Ascending aorta (tissue), 2 donors: ENCODE measurements at regions not wholly inside any gene's neighbourhood (a gene's known extent, or its start where the extent isn't known, plus 50 kb on each side); places are given as distances from the start of the nearest gene placed in this dataset.

ENCODE experiments used
- DNase-seq, 2 donors: peaks; one replicate each; pipeline ENCODE4 v3.0.0-alpha.2; 2019; ENCODE audit warnings: low spot score in 2 of 2
- H3K27ac ChIP-seq, 2 donors: fragments of 200-600 bp; sonication (generic); one replicate each; pipeline ENCODE4 v1.5.1; 2016 to 2017; ENCODE audit warnings: mild to moderate bottlenecking in 1 of 2
- H3K27me3 ChIP-seq: fragments of 200-600 bp; sonication (generic); one replicate; pipeline ENCODE4 v1.5.1; 2017
- H3K36me3 ChIP-seq, 2 donors: fragments of 200-600 bp; sonication (generic); one replicate each; pipeline ENCODE4 v1.5.1; 2016
- H3K4me1 ChIP-seq, 2 donors: fragments of 200-600 bp; sonication (generic); one replicate each; pipeline ENCODE4 v1.5.1; 2016 to 2017; ENCODE audit warnings: mild to moderate bottlenecking in 1 of 2
- H3K4me3 ChIP-seq, 2 donors: fragments of 200-600 bp; sonication (generic); one replicate each; pipeline ENCODE4 v1.5.1; 2016 to 2017; ENCODE audit warnings: mild to moderate bottlenecking in 1 of 2
- H3K9me3 ChIP-seq, 2 donors: fragments of 200-600 bp; sonication (generic); one replicate each; pipeline ENCODE4 v1.5.1; 2016
- intact Hi-C: fragments of 100-400 bp; cut with DNase I; formaldehyde crosslinking; loops from one replicate; pipeline ENCODE4 v1.15.1; 2023
- TF ChIP-seq, protein P1 (sequence below), 3 experiments: fragments of 200-600 bp in 2 of 3; fragments of 450-650 bp in 1 of 3; sonication (generic) in 2 of 3; IDR thresholded peaks; one replicate each; pipeline ENCODE4 v1.5.1; 2016 to 2019; ENCODE audit warnings: antibody characterized with exemption in 3 of 3, mild to moderate bottlenecking in 1 of 3, moderate library complexity in 1 of 3

DNA sequence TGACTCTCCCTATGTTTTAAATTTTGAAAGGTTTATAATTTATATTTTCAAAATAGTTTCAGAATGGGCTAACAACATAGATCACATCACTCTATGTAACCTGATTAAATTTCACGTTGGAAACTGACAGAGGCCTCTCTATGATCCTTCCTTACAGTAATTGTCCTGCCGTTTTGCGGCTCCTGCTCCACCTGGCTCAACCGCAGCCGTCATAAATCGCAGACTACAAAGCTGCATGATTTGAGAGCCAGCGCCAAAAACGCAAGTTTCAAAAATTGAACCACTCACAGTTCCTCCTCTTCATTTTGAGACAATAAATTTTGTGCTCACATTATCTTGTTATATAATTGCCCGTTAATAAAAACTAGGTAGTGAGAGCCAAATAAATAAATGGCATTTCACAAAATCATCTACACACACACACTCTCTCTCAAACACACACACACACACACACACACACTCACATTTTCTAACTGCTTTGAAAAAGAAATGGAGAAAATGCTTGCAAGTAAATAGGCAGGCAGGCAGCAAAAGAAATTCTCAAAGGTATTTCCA, 263.1 kb upstream of the PSMD7 start:
- no peaks in the 10 kb centered on the region for H3K4me1 ChIP-seq
- TF ChIP-seq, protein P1, sequence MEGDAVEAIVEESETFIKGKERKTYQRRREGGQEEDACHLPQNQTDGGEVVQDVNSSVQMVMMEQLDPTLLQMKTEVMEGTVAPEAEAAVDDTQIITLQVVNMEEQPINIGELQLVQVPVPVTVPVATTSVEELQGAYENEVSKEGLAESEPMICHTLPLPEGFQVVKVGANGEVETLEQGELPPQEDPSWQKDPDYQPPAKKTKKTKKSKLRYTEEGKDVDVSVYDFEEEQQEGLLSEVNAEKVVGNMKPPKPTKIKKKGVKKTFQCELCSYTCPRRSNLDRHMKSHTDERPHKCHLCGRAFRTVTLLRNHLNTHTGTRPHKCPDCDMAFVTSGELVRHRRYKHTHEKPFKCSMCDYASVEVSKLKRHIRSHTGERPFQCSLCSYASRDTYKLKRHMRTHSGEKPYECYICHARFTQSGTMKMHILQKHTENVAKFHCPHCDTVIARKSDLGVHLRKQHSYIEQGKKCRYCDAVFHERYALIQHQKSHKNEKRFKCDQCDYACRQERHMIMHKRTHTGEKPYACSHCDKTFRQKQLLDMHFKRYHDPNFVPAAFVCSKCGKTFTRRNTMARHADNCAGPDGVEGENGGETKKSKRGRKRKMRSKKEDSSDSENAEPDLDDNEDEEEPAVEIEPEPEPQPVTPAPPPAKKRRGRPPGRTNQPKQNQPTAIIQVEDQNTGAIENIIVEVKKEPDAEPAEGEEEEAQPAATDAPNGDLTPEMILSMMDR (IDR thresholded peaks at IDR 0.05): no peak
- no peak for DNase-seq
- no peak overlapping the region for H3K4me3 ChIP-seq
- no peaks in the 10 kb centered on the region for H3K9me3 ChIP-seq
- no peaks in the 10 kb centered on the region for H3K27me3 ChIP-seq
- no peak overlapping the region for H3K27ac ChIP-seq
- no peaks in the 10 kb centered on the region for H3K36me3 ChIP-seq
- intact Hi-C loops: no loop called here

DNA sequence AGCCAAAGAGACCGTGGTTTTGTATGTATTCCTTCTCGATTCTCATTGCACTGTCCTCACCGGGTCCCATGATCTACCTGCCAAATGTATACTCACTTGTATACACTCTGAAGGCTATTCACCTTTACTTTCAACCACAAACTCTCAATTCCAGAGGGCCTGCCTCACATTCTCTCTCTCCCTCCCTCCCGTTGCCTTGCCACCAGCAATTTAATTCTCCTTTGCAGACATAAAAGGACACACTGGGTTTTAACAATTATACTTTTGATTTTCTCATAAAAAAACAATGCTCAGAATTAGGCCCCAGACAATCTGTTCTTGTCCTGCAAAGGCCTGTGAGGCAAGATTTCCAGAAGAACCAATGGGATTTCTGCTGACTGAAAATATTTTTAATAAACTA, 265.1 kb upstream of the PSMD7 start:
- Histone ChIP-seq H3K4me3 (no peak overlapping the region), H3K27ac (no peak overlapping the region), H3K36me3 (no peaks in the 10 kb centered on the region), H3K4me1 (no peaks in the 10 kb centered on the region), H3K9me3 (no peaks in the 10 kb centered on the region), H3K27me3 (no peaks in the 10 kb centered on the region)
- intact Hi-C loops: no loop called here
- no peak for DNase-seq
- TF ChIP-seq, protein P1 (IDR thresholded peaks at IDR 0.05): no peak

DNA sequence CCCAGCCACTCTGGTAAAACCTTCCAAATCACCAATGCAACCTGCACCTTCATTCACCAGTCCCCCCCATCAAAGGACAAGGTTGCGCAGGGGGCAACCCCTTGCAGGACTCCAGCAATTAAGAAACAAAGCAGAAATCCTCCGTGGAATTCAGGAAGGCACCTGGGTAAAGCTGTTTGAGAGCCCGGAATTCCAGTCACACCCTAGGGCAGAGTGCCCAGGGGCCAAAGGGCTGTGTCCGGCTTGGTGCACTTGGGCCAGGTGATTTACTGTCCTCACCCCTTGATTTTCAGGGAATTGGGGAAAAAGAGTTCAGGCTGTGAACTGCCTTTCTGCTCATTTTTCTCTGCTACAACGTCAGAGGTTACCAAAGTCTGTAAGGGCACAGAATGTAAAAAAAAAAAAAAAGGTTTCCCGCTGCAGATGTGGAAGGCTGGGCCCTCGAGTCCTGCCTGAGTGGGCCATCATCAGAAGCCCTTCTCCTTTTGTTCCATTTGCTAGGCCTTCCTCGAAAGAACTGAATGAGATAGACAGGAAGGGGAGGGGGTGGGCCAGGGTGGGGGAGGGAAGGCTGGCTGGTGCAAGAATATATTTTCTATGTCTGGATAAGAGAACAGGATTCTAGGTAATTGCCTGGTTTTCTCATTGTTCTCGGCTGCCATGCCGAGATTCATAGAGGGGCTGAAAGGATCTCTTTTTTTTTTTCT, 266.5 kb upstream of the PSMD7 start:
- Histone ChIP-seq H3K9me3 (no peaks in the 10 kb centered on the region), H3K4me1 (no peaks in the 10 kb centered on the region), H3K4me3 (no peak overlapping the region), H3K36me3 (no peaks in the 10 kb centered on the region), H3K27me3 (no peaks in the 10 kb centered on the region), H3K27ac (no peak overlapping the region)
- intact Hi-C loops: no loop called here
- no peak for DNase-seq
- TF ChIP-seq, protein P1 (IDR thresholded peaks at IDR 0.05): no peak

DNA sequence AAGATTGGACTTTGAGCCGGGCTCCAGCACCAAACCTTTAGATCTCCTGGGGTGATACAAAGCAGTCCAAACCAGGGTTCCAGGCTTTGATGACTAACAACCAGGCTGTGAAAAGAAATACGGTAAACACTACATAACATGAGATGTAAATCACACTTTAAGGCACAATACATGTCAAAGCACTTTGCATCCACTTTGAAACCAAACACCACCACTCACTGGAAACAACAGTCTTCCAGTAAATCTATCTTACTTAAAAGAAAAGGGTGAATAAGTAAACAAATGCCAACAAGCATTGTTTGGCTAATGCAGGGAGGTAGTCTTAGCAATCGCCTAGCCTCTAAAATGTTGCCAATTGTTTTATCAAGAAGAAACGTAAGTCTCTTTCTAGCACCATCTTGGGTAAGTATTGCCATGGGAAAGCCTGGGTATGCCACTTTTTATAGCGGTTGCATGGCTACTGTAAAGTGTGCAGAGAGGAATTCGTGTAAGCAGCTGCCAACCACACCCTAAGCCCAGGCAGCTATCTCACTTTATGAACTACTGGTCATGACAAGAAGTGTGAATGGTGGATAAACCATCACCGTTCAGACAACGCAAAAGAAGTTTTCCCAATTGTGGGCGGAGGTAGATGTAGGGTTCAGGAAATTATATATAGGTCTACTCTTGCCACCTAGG, 267.4 kb upstream of the PSMD7 start:
- Histone ChIP-seq H3K9me3 (no peaks in the 10 kb centered on the region), H3K36me3 (no peaks in the 10 kb centered on the region), H3K27me3 (no peaks in the 10 kb centered on the region), H3K27ac (no peak overlapping the region), H3K4me1 (no peaks in the 10 kb centered on the region), H3K4me3 (no peak overlapping the region)
- no peak for DNase-seq
- TF ChIP-seq, protein P1 (IDR thresholded peaks at IDR 0.05): no peak
- intact Hi-C loops: no loop called here

DNA sequence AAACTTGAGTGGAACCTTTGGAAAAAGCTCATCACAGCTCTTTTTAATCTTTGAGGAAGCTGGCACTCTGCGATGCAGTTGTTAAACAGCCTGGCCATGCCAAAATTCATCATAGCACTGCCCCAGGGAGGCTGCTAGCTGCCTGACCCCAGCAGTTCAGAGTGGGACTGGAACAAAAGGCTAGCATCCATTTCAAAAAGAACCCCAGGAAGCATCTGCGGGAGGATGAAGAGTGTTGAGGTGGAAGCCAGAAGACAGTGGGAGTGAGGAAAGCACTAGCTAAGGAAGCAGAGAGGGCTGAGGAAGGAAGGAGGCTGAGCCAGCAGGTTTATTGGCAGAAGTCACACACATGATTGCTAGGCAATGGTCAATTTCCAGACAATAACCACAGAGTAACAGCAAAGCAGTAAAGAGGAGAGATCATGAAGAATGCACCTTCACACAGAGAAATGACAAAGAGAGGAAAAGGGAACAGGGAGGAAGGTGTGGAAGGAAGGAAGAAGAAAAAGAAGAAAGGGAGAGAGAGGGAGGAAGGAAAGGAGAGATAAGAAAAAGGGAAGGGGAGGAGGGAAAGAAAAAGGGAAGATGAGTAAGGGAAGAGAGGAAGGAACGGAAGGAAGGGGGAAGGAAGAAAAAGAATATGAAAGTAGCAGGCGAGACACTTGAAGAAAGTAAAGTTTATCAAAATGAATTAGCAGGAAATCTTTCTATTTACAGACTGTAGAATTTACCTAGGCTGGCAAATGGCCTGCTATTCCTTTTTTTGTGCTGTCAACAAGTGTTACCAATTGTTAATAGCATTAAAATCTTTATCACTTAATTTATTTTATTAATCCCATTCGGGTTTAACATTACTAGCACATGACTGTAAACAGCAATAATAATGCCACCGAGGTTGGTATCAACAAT, 270.0 kb upstream of the PSMD7 start:
- no peak for DNase-seq
- Histone ChIP-seq H3K9me3 (no peaks in the 10 kb centered on the region), H3K27me3 (no peaks in the 10 kb centered on the region), H3K36me3 (no peaks in the 10 kb centered on the region), H3K4me3 (no peak overlapping the region), H3K27ac (no peak overlapping the region), H3K4me1 (no peaks in the 10 kb centered on the region)
- intact Hi-C loops: no loop called here
- TF ChIP-seq, protein P1 (IDR thresholded peaks at IDR 0.05): no peak
